Adrenal gland (tissue), 5 donors: ENCODE measurements at regions not wholly inside any gene's neighbourhood (a gene's known extent, or its start where the extent isn't known, plus 50 kb on each side); places are given as distances from the start of the nearest gene placed in this dataset.

ENCODE experiments used
- POLR2A ChIP-seq, 2 donors: fragments of 450-650 bp; IDR thresholded peaks; one replicate each; pipeline ENCODE4 v1.6.1; 2017; ENCODE audit warnings: antibody characterized with exemption in 2 of 2, mild to moderate bottlenecking in 2 of 2, moderate library complexity in 1 of 2
- TF ChIP-seq, protein P1 (sequence below), 6 experiments: fragments of 450-650 bp in 4 of 6; fragments of 200-600 bp in 2 of 6; sonication (generic) in 1 of 6; IDR thresholded peaks; 1 replicate in 5 of 6; 2 replicates in 1 of 6; pipeline versions ENCODE4 v1.5.1 to v1.8.0; 2016 to 2021; ENCODE audit warnings: antibody characterized with exemption in 6 of 6, mild to moderate bottlenecking in 2 of 6, moderate library complexity in 1 of 6
- donor health status: DM: no; HTN: no; CAD: no.

DNA sequence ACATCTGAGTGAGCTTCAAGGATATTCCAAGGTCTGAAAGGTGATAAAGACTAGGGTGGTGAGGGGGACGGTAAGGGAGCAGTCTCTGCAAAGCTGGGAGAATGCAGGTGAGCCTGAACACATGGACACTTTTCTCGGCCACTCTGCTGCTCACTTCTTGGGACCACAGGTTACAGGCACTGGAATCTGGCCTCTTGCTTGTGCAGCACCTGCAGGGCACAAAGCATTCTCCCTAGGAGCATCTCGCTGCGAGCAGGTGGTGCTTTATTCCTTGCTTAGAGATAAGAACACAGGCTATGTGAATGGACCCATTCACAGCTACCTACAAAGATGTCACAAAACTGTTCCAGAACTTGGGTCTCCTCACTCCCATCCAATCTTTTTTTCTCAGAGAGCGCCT lies 153.2 kb downstream of the DDX1 start:
- TF ChIP-seq, protein P1, sequence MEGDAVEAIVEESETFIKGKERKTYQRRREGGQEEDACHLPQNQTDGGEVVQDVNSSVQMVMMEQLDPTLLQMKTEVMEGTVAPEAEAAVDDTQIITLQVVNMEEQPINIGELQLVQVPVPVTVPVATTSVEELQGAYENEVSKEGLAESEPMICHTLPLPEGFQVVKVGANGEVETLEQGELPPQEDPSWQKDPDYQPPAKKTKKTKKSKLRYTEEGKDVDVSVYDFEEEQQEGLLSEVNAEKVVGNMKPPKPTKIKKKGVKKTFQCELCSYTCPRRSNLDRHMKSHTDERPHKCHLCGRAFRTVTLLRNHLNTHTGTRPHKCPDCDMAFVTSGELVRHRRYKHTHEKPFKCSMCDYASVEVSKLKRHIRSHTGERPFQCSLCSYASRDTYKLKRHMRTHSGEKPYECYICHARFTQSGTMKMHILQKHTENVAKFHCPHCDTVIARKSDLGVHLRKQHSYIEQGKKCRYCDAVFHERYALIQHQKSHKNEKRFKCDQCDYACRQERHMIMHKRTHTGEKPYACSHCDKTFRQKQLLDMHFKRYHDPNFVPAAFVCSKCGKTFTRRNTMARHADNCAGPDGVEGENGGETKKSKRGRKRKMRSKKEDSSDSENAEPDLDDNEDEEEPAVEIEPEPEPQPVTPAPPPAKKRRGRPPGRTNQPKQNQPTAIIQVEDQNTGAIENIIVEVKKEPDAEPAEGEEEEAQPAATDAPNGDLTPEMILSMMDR (IDR thresholded peaks at IDR 0.05), result no peak
- TF ChIP-seq POLR2A (IDR thresholded peaks at IDR 0.05), result no peak
